ENCODE measurements at regions not wholly inside any gene's neighbourhood (a gene's known extent, or its start where the extent isn't known, plus 50 kb on each side); places are given as distances from the start of the nearest gene placed in this dataset.
A peak's percentile ranks its signal among the peaks of the same experiment; 100 is the strongest.

GRCh38 chr3:27827041-27827440, 104.9 kb upstream of the EOMES start:
- H3K36me3 Mint-ChIP-seq, result no peaks in the 10 kb centered on the region
- H3K9me3 Mint-ChIP-seq, result no peaks in the 10 kb centered on the region
- no peak overlapping the region for H3K27ac Mint-ChIP-seq
- H3K4me3 Mint-ChIP-seq, result no peak overlapping the region
- DNase-seq (ENCODE audit: low spot score in 2 of 2), result no peak
- H3K27me3 Mint-ChIP-seq, result peaks cover 13% of the 10 kb centered on the region
- H3K4me1 Mint-ChIP-seq, result no peaks in the 10 kb centered on the region
- ATAC-seq (ENCODE audit: low read depth), result no peak

DNA sequence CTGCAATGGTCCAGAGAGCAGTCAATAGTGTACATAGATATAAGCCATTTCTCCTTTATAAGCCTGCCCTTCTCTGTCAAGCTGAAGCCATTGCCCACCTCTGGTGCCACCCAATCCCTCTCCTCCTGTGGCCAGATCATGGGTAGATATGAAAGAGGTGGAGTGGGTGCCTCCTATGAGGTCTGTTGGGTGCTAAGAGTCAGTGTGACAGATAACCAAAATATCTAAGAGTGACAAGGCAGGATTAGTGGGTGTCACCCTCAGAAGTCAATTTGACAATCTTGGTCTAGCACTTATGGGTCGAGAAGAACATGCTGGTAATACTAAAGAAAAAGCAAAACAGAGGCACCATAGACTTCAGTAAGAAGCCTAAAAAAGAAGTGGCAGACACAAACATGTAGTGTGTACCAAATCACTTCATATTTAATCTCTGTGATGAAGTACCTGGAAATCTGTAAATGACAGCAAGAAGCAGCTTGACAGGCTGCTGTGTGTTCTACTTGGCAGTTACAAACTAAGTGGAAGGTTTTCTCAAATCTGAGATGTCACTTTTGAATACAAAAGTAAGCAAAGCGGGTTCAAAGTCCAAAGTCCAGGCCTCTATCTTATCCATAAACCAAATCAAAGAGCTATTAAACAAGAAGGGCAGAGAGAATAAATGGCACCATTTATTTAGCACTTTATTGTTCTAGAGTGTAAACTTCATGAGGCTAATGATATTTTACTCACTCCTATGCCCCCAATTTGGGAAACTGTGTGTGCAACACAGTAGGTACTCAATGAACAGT, 118.9 kb upstream of the EOMES start:
- Mint-ChIP-seq H3K36me3 (no peaks in the 10 kb centered on the region), H3K4me3 (no peak overlapping the region), H3K9me3 (peaks cover 3% of the 10 kb centered on the region), H3K4me1 (no peaks in the 10 kb centered on the region), H3K27ac (no peak overlapping the region), H3K27me3 (peaks cover 2% of the 10 kb centered on the region)
- no peak for DNase-seq (ENCODE audit: low spot score in 2 of 2)
- no peak for ATAC-seq (ENCODE audit: low read depth)

DNA sequence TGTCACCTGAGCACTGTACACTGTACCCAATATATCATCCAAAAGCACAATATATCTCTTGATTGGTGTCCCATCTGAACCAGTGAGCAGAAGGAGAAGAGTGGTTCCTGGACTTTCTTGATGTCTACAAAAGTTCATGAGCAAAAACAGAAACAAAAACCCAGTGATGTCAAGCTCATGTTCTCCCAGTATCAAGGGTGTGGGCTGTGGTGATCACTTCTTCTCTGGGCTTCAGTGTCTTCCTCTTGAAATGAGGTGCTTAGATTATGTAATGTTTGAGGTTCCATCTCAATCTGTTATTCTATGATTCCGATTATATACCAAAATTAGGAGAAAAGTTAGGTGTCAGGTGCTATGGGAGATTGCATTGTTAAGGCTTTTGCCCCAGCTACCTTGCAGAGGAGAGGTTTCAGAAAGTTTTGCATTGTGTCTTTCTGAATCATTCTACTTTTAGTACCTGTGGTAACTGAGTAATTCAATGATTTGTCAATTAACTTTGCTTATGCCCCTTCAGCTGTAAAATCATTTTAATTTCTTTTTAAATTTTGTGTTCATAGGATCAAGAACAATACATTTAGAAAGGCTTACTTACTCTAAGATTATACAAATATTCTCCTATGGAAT, 122.0 kb upstream of the EOMES start:
- Mint-ChIP-seq H3K9me3 (peaks cover 2% of the 10 kb centered on the region), H3K27ac (no peak overlapping the region), H3K4me3 (no peak overlapping the region), H3K36me3 (no peaks in the 10 kb centered on the region), H3K27me3 (peaks cover 2% of the 10 kb centered on the region), H3K4me1 (no peaks in the 10 kb centered on the region)
- DNase-seq (ENCODE audit: low spot score in 2 of 2) (no peak), ATAC-seq (ENCODE audit: low read depth) (no peak)

GRCh38 chr3:27847697-27848096, 125.6 kb upstream of the EOMES start:
- no peaks in the 10 kb centered on the region for H3K36me3 Mint-ChIP-seq
- H3K4me1 Mint-ChIP-seq, result no peaks in the 10 kb centered on the region
- DNase-seq (ENCODE audit: low spot score in 2 of 2) (no peak), ATAC-seq (ENCODE audit: low read depth) (no peak)
- H3K27me3 Mint-ChIP-seq, result peaks cover 2% of the 10 kb centered on the region
- no peak overlapping the region for H3K27ac Mint-ChIP-seq
- peaks cover 5% of the 10 kb centered on the region for H3K9me3 Mint-ChIP-seq
- no peak overlapping the region for H3K4me3 Mint-ChIP-seq

- Mint-ChIP-seq H3K4me1 (no peaks in the 10 kb centered on the region), H3K27ac (no peak overlapping the region), H3K27me3 (peaks cover 4% of the 10 kb centered on the region), H3K36me3 (peaks cover 1% of the 10 kb centered on the region), H3K4me3 (no peak overlapping the region), H3K9me3 (peaks cover 8% of the 10 kb centered on the region)
- ATAC-seq (ENCODE audit: low read depth) (no peak), DNase-seq (ENCODE audit: low spot score in 2 of 2) (no peak)
These were observed 126.7 kb upstream of the EOMES start for GRCh38 chr3:27848826-27849225.

GRCh38 chr3:27859821-27860220, 137.7 kb upstream of the EOMES start:
- ATAC-seq (ENCODE audit: low read depth) (no peak), DNase-seq (ENCODE audit: low spot score in 2 of 2) (no peak)
- Mint-ChIP-seq H3K36me3 (no peaks in the 10 kb centered on the region), H3K27ac (no peak overlapping the region), H3K4me3 (no peak overlapping the region), H3K9me3 (peaks cover 4% of the 10 kb centered on the region), H3K27me3 (no peaks in the 10 kb centered on the region), H3K4me1 (no peaks in the 10 kb centered on the region)

- ATAC-seq (ENCODE audit: low read depth) (no peak), DNase-seq (ENCODE audit: low spot score in 2 of 2) (no peak)
- Mint-ChIP-seq H3K9me3 (peaks cover 4% of the 10 kb centered on the region), H3K4me1 (no peaks in the 10 kb centered on the region), H3K4me3 (no peak overlapping the region), H3K27ac (no peak overlapping the region), H3K36me3 (no peaks in the 10 kb centered on the region), H3K27me3 (no peaks in the 10 kb centered on the region)
These were observed 139.2 kb upstream of the EOMES start for GRCh38 chr3:27861046-27862036.

- H3K27ac Mint-ChIP-seq, result no peak overlapping the region
- DNase-seq (ENCODE audit: low spot score in 2 of 2), result no peak
- H3K4me1 Mint-ChIP-seq, result no peaks in the 10 kb centered on the region
- H3K4me3 Mint-ChIP-seq, result no peak overlapping the region
- H3K27me3 Mint-ChIP-seq, result no peaks in the 10 kb centered on the region
- peaks cover 13% of the 10 kb centered on the region for H3K9me3 Mint-ChIP-seq
- H3K36me3 Mint-ChIP-seq, result no peaks in the 10 kb centered on the region
- no peak for ATAC-seq (ENCODE audit: low read depth)
These were observed 143.6 kb upstream of the EOMES start for GRCh38 chr3:27865731-27866130.

- H3K27me3 Mint-ChIP-seq, result no peaks in the 10 kb centered on the region
- no peak for ATAC-seq (ENCODE audit: low read depth)
- no peak overlapping the region for H3K27ac Mint-ChIP-seq
- no peak overlapping the region for H3K4me3 Mint-ChIP-seq
- H3K36me3 Mint-ChIP-seq, result no peaks in the 10 kb centered on the region
- H3K4me1 Mint-ChIP-seq, result no peaks in the 10 kb centered on the region
- H3K9me3 Mint-ChIP-seq, result peaks cover 13% of the 10 kb centered on the region
- DNase-seq (ENCODE audit: low spot score in 2 of 2), result no peak
These were observed 147.0 kb upstream of the EOMES start for GRCh38 chr3:27869152-27869551.

- Mint-ChIP-seq H3K27me3 (no peaks in the 10 kb centered on the region), H3K4me1 (peaks cover 15% of the 10 kb centered on the region), H3K9me3 (no peaks in the 10 kb centered on the region), H3K36me3 (no peaks in the 10 kb centered on the region), H3K27ac (no peak overlapping the region), H3K4me3 (no peak overlapping the region)
- ATAC-seq (ENCODE audit: low read depth) (no peak), DNase-seq (ENCODE audit: low spot score in 2 of 2) (no peak)
These were observed 155.2 kb upstream of the EOMES start for GRCh38 chr3:27877061-27878013.

DNA sequence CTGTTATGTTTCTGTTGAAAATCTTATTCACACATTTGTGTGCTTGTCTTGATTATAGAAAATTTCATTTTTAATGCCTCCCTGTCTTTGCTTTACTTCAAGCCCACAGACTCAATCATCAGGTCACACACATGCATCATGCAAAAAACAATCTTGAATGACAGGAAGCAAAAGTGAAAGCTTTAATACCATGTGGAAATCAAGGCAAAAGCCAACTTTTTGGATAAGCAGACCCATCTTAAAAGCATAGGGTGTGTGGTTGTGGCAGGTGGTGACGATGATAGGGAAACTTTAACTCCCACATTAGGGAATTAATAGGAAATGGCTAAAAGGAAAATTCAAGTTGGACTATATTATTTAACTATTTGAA, 155.9 kb upstream of the EOMES start:
- no peak overlapping the region for H3K27ac Mint-ChIP-seq
- no peak overlapping the region for H3K4me3 Mint-ChIP-seq
- no peaks in the 10 kb centered on the region for H3K27me3 Mint-ChIP-seq
- DNase-seq (ENCODE audit: low spot score in 2 of 2) (no peak), ATAC-seq (ENCODE audit: low read depth) (no peak)
- H3K4me1 Mint-ChIP-seq, result peaks cover 15% of the 10 kb centered on the region
- H3K36me3 Mint-ChIP-seq, result no peaks in the 10 kb centered on the region
- H3K9me3 Mint-ChIP-seq, result no peaks in the 10 kb centered on the region

DNA sequence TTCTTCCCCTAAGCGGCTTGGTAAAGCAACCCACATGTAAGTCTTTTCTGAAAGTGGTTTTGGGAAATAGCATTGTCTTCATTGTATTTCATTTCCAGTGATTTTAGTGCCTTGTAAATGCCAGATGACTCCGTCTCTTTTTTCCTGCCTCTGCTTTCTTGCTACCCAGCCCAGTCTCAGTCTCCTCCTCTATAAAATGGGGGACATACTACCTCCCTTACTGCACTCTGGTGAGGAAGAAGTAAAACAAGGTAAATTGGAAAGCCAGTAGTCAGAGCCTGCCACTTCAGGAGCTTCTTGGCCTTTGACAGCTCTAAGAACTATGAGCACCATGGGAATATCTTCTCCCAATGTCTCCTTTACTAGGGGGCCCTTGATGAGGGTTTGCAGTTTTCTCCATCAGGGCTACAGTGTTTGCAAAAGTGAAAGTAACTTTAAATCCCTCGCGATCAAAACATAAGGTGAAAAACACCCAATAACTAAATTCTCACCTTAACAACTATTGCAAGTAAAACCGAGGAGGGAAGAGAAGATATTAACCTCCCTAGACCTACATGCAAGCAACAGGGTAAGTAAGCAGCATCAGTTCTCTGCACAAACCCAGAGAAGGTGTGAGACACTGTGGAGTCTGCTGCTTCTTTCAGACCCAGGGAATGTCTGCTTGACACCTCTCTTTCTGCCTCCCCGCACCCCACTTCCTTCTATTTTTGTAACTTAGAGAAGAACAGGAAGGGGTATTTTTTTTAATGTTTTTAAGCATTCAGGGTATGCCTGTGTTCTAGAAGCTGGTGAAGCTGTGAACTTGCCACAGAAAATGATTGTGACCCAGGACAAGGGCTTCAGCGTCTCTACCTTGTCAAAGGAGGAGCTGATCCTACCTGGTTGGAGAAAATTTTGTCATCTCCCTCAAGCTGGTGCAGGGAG, 159.1 kb upstream of the EOMES start:
- H3K27ac Mint-ChIP-seq, result peak overlapping the region; percentile 82
- H3K36me3 Mint-ChIP-seq, result no peaks in the 10 kb centered on the region
- H3K9me3 Mint-ChIP-seq, result no peaks in the 10 kb centered on the region
- no peak for DNase-seq (ENCODE audit: low spot score in 2 of 2)
- H3K4me3 Mint-ChIP-seq, result peak overlapping the region; percentile 83
- peaks cover 15% of the 10 kb centered on the region for H3K4me1 Mint-ChIP-seq
- no peaks in the 10 kb centered on the region for H3K27me3 Mint-ChIP-seq
- ATAC-seq (ENCODE audit: low read depth), result peak; percentile 43
